ENCODE measurements at regions not wholly inside any gene's neighbourhood (a gene's known extent, or its start where the extent isn't known, plus 50 kb on each side); places are given as distances from the start of the nearest gene placed in this dataset.

DNA sequence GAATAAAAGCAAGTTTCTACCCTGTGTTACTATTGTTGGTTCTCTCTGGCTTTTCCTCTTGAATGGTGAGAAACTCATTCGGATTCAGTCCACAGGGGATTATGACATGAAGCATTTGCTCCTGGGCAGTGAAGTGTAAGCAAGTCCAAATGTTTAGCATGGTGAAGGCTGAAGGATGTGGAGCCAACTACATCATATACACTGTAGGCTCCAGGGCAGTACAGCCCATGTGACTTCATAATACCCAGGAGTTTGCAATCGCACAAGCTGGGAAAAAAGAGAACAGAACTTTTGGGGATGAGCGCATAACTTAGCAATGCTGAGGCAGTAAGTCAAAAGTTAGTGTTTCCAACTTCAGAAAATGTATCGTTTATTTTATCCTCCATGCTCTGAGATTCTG lies 695.7 kb upstream of the POU3F3 start:
- Histone ChIP-seq H3K27ac (no peak overlapping the region), H3K9me3 (no peaks in the 10 kb centered on the region), H3K4me3 (no peak overlapping the region), H3K4me1 (no peaks in the 10 kb centered on the region), H3K36me3 (no peaks in the 10 kb centered on the region), H3K27me3 (no peaks in the 10 kb centered on the region)
- intact Hi-C loops (cut with DNase I), result no loop called here
- TF ChIP-seq, protein P1, sequence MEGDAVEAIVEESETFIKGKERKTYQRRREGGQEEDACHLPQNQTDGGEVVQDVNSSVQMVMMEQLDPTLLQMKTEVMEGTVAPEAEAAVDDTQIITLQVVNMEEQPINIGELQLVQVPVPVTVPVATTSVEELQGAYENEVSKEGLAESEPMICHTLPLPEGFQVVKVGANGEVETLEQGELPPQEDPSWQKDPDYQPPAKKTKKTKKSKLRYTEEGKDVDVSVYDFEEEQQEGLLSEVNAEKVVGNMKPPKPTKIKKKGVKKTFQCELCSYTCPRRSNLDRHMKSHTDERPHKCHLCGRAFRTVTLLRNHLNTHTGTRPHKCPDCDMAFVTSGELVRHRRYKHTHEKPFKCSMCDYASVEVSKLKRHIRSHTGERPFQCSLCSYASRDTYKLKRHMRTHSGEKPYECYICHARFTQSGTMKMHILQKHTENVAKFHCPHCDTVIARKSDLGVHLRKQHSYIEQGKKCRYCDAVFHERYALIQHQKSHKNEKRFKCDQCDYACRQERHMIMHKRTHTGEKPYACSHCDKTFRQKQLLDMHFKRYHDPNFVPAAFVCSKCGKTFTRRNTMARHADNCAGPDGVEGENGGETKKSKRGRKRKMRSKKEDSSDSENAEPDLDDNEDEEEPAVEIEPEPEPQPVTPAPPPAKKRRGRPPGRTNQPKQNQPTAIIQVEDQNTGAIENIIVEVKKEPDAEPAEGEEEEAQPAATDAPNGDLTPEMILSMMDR (IDR thresholded peaks at IDR 0.05), result no peak
- DNase-seq, result peak in 1 of 4 donors; percentile 3
- ATAC-seq, result no peak

GRCh38 chr2:104163611-104164130 lies 690.2 kb upstream of the POU3F3 start:
- Histone ChIP-seq H3K27ac (no peak overlapping the region), H3K4me3 (no peak overlapping the region), H3K36me3 (no peaks in the 10 kb centered on the region), H3K27me3 (no peaks in the 10 kb centered on the region), H3K4me1 (no peaks in the 10 kb centered on the region), H3K9me3 (no peaks in the 10 kb centered on the region)
- intact Hi-C loops (cut with DNase I), result no loop called here
- TF ChIP-seq, protein P1 (IDR thresholded peaks at IDR 0.05), result no peak
- DNase-seq, result no peak
- no peak for ATAC-seq

- TF ChIP-seq, protein P1 (IDR thresholded peaks at IDR 0.05), result no peak
These were observed 689.1 kb upstream of the POU3F3 start for GRCh38 chr2:104164721-104165252.

DNA sequence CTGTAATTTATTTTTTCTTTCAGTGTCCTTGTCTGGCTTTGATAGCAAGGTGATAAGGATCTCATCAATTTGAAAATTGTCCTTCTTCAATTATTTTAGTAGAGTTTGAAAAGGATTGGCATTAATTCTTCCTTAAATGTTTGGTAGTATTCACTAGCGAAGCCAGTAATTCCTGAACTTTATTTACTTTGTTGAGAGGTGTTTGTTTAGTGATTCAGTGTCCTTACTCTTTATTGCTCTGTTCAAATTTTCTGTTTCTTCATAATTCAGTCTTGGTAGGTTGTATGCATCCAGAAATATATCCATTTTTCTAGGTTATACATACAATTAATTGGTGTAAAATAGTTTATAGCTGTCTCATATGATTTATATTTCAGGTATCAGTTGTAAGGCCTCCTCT lies 676.7 kb upstream of the POU3F3 start:
- no peak for DNase-seq
- ATAC-seq, result peak; percentile 78
- no peaks in the 10 kb centered on the region for H3K4me1 ChIP-seq
- no peaks in the 10 kb centered on the region for H3K36me3 ChIP-seq
- H3K4me3 ChIP-seq, result no peak overlapping the region
- TF ChIP-seq, protein P1 (IDR thresholded peaks at IDR 0.05), result no peak
- peaks cover 0 to 27% of the 10 kb centered on the region in 2 donors for H3K9me3 ChIP-seq
- intact Hi-C loops (cut with DNase I), result no loop called here
- H3K27ac ChIP-seq, result no peak overlapping the region
- H3K27me3 ChIP-seq, result no peaks in the 10 kb centered on the region

More at GRCh38 chr2:104164721-104165252, 689.1 kb upstream of the POU3F3 start:
- ATAC-seq (no peak), DNase-seq (no peak)
- intact Hi-C loops (cut with DNase I), result no loop called here
- no peaks in the 10 kb centered on the region for H3K4me1 ChIP-seq
- H3K27me3 ChIP-seq, result no peaks in the 10 kb centered on the region
- H3K9me3 ChIP-seq, result no peaks in the 10 kb centered on the region
- no peaks in the 10 kb centered on the region for H3K36me3 ChIP-seq
- no peak overlapping the region for H3K27ac ChIP-seq
- H3K4me3 ChIP-seq, result no peak overlapping the region

DNA sequence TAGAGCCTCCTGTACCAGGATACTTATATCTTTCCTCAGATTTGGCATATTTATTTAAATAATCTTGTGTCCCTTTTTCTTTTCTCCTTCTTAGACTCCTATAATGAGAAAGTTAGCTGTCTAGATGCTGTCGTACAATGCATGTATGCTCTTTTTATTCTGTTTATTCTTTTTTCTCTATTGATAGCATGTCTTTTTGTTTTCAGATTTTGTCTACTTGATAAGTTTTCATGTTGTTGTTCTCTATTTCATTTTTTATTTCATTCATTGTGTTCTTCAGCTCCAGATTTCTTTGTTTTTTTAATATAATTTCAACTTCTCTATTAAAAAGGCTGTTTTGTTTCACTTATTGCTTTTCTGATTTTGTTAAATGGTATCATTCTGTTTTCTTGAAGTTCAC lies 674.3 kb upstream of the POU3F3 start:
- Histone ChIP-seq H3K27me3 (no peaks in the 10 kb centered on the region), H3K4me1 (no peaks in the 10 kb centered on the region), H3K36me3 (no peaks in the 10 kb centered on the region), H3K9me3 (peaks cover 0 to 30% of the 10 kb centered on the region in 2 donors), H3K4me3 (no peak overlapping the region), H3K27ac (no peak overlapping the region)
- DNase-seq (no peak), ATAC-seq (no peak)
- TF ChIP-seq, protein P1 (IDR thresholded peaks at IDR 0.05), result no peak
- intact Hi-C loops (cut with DNase I), result no loop called here

All from left lung (tissue), 4 donors.